22Rv1 (cell line): ENCODE measurements at regions not wholly inside any gene's neighbourhood (a gene's known extent, or its start where the extent isn't known, plus 50 kb on each side); places are given as distances from the start of the nearest gene placed in this dataset.

Source experiments
- H3K27ac ChIP-seq: fragments of 450-650 bp; 2 replicates; pipeline ENCODE4 v1.5.1; 2017
- ZFX ChIP-seq: fragments of 450-650 bp; IDR thresholded peaks from 2 replicates; pipeline ENCODE4 v1.6.1; 2017; ENCODE audit warnings: antibody characterized with exemption, borderline replicate concordance
- TF ChIP-seq, protein P1 (sequence below): fragments of 450-650 bp; IDR thresholded peaks from 2 replicates; pipeline ENCODE4 v1.5.1; 2017; ENCODE audit warnings: mild to moderate bottlenecking

DNA sequence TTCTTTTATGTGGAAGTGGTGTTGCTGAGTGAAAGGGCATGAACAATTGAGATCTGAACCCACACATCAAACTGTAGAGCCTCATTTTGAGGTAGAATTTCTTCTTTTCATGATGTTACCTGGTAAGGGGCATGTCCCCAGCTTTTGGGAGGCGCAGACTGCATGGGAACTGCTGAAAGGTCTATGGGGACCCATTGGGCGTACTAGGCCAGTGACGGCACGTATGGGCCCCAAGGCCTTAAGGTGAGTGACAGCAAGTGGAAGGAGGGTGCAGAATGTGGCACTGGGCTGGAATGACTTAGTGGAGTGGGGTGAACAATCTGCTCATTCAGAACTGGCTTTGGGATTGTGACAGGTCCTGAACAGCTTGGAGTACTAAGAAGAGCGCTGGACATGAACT, 123.6 kb upstream of the RGMA start:
- H3K27ac ChIP-seq, result no peak overlapping the region
- TF ChIP-seq, protein P1, sequence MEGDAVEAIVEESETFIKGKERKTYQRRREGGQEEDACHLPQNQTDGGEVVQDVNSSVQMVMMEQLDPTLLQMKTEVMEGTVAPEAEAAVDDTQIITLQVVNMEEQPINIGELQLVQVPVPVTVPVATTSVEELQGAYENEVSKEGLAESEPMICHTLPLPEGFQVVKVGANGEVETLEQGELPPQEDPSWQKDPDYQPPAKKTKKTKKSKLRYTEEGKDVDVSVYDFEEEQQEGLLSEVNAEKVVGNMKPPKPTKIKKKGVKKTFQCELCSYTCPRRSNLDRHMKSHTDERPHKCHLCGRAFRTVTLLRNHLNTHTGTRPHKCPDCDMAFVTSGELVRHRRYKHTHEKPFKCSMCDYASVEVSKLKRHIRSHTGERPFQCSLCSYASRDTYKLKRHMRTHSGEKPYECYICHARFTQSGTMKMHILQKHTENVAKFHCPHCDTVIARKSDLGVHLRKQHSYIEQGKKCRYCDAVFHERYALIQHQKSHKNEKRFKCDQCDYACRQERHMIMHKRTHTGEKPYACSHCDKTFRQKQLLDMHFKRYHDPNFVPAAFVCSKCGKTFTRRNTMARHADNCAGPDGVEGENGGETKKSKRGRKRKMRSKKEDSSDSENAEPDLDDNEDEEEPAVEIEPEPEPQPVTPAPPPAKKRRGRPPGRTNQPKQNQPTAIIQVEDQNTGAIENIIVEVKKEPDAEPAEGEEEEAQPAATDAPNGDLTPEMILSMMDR, result no peak
- TF ChIP-seq ZFX, result no peak

DNA sequence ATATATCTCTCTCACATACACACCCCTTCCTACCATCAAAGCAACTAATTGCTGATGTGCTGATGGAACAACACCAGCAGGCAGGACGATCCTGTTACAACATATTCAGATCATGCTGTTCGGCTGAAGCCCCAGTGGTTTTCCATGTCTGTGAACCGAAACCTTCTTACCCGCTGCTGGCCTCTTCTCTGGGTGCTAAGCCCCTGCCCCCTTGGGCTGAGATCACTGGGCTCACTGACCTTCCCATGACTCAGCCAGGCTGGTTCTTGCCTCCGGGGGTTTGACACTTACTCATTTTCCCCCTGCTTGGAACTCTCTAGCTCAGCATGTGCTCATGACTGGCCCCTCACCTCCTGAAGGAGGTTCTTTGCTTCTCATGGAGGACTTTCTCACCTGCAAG, 122.0 kb upstream of the RGMA start:
- no peak overlapping the region for H3K27ac ChIP-seq
- no peak for TF ChIP-seq ZFX
- TF ChIP-seq, protein P1, result no peak

DNA sequence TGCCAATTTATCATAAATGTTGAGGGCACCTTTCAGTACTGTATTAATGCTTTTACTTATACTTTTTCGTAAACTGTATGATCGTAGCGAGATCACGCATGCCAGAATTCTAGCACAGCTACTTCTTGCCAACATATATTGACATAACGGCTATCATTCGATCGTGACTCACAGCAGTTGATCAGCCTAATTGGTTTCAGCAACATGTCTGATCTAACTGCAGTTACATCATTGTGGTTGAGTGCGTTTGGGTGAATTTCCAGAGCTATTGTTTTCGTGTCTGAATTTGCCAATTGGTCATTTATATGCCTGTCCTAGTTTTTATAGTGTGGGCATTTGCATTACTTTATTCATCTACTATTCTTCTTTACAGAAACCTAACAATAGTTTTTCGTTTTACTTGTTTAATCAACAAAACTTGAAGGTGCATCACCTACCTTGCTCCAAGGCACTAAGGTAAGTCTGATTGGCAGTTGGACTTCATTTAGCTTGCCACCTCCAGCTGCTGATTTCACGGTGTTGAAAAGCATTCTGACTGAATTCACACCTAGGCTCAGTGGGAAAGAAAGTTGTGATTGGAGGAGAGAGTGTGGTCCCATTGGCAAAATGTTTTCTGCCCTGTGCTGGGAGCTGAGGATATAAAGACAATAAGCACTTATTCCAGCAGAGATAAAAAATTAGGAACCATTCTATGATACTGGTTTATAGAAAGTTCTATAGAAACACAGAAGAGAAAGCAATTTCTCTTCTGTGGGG, 120.9 kb upstream of the RGMA start:
- no peak overlapping the region for H3K27ac ChIP-seq
- no peak for TF ChIP-seq ZFX
- TF ChIP-seq, protein P1, result no peak

DNA sequence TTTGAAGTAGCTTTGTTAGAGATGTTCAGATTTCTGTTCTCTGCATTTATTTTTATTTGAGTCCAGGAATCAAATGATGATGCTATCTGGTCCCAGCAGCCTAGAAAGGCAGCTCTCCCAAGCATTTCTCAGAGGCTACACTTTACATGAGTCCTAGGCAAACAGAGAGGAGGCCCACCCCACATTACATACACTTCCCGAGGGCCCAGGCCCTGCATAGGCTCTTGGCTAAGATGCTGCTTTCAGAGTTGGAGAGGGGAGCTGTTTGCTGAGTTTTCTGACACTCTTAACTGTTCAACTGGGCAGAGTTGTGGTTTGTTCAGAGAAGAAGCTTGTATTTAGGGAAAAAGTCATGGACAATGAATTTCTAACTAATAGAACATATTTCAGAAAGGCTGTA, 117.9 kb upstream of the RGMA start:
- no peak for TF ChIP-seq ZFX

DNA sequence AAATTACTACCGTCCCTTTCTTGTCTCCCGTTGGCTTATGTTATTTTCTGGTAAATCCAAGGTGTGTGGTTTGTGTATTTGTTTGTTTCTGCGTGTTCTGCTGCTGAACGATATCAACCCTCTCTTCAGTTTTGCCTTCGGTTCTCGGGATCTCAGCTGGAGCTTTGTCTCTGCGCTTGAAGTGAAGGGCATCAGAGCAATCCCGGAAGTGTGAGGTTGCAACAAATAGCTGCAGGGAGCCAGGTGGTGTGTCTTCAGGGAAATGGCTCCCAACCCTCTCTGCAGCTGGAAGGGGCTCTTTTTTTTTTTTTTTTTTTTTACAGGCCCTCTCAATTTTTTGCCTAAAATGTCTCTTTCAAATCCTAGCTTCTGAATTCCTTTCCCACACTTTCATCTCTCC, 116.4 kb upstream of the RGMA start:
- no peak for TF ChIP-seq ZFX
- TF ChIP-seq, protein P1, result no peak
- H3K27ac ChIP-seq, result no peak overlapping the region

More for the DNA sequence above, 117.9 kb upstream of the RGMA start:
- H3K27ac ChIP-seq, result no peak overlapping the region

DNA sequence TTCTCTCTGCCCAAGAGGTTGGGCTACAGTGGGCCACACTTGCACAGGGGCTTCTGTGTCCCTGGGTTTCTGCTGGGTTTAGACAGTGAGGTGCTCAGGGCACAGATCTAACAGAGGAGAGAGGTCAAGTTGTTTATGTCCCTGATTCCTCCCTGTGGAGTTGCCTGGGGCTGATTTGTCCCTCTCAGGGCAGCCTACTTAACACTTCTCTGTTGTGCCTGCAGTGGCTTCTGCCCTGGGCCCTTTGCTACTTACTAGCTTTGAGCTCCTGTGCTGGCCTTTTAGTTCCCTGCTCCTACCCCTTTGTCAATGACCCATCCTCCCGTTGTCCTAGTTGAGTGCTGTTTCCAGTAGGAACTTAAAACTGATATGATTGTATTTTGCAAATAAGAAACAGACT, 114.0 kb upstream of the RGMA start:
- no peak overlapping the region for H3K27ac ChIP-seq
- no peak for TF ChIP-seq ZFX
- TF ChIP-seq, protein P1, result no peak

DNA sequence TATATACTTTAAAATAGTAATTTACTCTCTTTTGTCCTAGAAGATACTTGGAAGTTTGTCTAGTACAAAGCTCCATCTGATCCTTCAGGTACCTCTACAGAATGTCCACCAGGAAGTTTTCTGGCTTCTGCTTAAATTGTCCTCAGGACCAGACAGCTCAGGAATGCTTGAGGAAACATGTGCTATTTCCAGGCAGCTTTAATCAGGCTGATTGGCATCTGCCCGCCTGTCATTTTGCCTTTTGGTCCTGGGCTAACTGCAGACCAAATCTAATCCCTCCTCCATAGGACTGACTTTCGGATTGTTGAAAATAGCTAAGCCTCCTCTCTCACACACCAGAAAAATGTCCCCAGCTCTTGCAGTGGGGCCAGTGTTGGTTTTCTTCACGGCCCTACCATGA, 113.4 kb upstream of the RGMA start:
- H3K27ac ChIP-seq, result no peak overlapping the region
- TF ChIP-seq, protein P1, result no peak
- TF ChIP-seq ZFX, result no peak

DNA sequence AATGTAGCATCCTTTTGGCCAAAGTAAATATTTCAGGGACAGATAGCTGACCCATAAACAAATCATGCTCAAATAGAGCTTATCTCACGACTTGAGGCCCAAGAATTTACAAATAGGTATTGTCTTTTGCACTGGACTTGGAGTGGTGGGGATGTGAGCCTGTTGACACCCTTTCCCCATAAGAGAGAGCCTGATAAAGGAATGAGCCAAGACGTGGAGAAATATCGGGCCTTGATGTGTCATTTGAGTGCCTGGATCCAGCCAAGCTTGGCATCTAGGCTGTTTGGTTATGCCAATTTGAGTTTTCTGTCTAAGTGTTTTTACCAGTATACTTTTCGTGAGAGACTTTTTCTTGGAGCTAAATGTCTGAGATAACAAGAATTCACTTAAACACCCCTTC, 112.9 kb upstream of the RGMA start:
- TF ChIP-seq, protein P1, result no peak
- no peak for TF ChIP-seq ZFX
- no peak overlapping the region for H3K27ac ChIP-seq
